Muscle of leg (tissue), 3 donors: ENCODE measurements at regions not wholly inside any gene's neighbourhood (a gene's known extent, or its start where the extent isn't known, plus 50 kb on each side); places are given as distances from the start of the nearest gene placed in this dataset.

Source experiments
- DNase-seq: peaks from one replicate; pipeline ENCODE4 v3.0.0; 2013
- H3K27ac ChIP-seq: one replicate; pipeline ENCODE4 v1.5.1; 2013; ENCODE audit warnings: mild to moderate bottlenecking, low read length, control low read depth
- H3K27me3 ChIP-seq: one replicate; pipeline ENCODE4 v1.6.1; 2013; ENCODE audit warnings: low read length; ENCODE audit not compliant: control insufficient read depth, insufficient read depth
- H3K36me3 ChIP-seq: one replicate; pipeline ENCODE4 v1.6.1; 2013; ENCODE audit warnings: low read length; ENCODE audit not compliant: control insufficient read depth, insufficient read depth
- H3K4me1 ChIP-seq: one replicate; pipeline ENCODE4 v1.6.1; 2013; ENCODE audit warnings: low read length; ENCODE audit not compliant: control insufficient read depth, insufficient read depth
- H3K4me3 ChIP-seq: one replicate; pipeline ENCODE4 v1.5.1; 2013; ENCODE audit warnings: low read length, control low read depth
- H3K9me3 ChIP-seq: replicated peaks from 2 replicates; pipeline ENCODE4 v1.6.1; 2013; ENCODE audit warnings: low read depth, low read length; ENCODE audit not compliant: control insufficient read depth
- WGBS: methylation state at CpG from one replicate; pipeline ENCODE4 v1.1.5; 2013; ENCODE audit warnings: missing lambda C conversion rate; ENCODE audit not compliant: insufficient coverage; 5-methylcytosine and 5-hydroxymethylcytosine counted together

DNA sequence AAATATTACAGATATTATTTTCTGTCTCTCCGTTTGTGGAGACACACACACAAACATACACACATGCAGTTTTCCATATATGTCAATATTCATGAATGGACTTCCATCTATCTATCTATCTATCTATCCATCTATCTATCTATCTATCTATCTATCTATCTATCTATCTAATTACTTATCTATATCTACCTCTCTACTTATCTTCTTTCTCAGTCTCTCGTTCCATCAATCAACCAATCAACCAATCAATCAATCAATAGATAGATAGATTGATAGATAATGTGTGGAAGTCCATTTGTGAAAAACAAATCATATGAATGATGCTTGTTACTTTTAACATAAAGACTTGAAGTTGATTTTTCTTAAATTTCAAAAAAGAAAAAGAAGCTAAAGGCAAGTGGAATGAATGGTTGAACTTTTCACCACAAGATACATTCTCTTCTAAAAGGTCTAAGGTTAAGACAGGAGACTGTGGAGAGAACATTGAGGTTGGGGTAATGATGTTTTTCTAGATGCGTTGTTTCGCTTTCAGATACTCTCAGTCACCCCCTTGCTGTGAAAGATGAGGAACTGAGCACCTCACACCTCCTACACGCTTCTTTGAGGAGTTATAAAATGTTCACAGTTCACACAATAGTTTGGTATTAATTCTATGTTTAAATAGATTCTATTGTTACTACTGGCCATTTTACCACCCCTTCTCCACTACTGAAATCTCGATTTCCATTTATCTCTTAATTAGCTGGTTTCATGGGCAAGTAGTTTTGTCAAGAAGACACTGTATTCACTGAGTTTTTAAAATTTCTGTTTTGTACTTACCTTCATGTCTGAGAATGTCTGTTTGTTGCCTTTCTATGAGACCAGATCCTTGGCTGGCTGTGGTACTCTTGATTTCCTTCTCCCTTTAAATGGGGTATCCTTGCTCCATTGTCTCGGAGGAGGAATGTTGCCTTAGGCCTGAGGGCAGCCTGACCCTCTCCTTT lies 114.1 kb downstream of the EMX2 start:
- WGBS = no CpG with 5 or more reads among the region's 7 CpGs
- Histone ChIP-seq H3K36me3 (no peaks in the 10 kb centered on the region), H3K9me3 (peaks cover 8% of the 10 kb centered on the region)

DNA sequence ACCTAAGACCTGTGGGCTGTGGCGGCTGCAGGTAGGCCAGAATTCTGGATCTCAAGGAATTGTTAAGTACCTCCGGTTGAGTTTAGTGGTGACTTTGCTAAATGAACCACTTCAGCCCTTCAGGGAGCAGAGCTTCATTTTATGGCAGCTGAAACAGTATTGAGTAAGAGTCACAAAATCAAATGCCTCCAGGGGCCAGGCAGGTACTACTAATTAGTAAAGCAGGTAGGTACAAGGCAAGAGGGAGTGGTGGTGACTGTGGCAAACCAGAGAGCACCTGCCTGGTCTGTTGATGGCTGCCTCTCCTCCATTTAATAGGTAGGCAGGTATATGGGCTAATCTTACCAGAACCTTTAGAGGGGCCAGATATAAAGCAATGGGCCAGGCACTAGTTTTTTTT lies 118.8 kb downstream of the EMX2 start:
- DNase-seq = no peak
- WGBS = 100% methylated on average over 2 of the region's 2 CpGs
- peaks cover 12% of the 10 kb centered on the region for H3K4me1 ChIP-seq

More for the DNA sequence above, 114.1 kb downstream of the EMX2 start:
- no peak for DNase-seq
- Histone ChIP-seq H3K27me3 (peaks cover 3% of the 10 kb centered on the region), H3K4me1 (no peaks in the 10 kb centered on the region), H3K27ac (no peak overlapping the region), H3K4me3 (no peak overlapping the region)

DNA sequence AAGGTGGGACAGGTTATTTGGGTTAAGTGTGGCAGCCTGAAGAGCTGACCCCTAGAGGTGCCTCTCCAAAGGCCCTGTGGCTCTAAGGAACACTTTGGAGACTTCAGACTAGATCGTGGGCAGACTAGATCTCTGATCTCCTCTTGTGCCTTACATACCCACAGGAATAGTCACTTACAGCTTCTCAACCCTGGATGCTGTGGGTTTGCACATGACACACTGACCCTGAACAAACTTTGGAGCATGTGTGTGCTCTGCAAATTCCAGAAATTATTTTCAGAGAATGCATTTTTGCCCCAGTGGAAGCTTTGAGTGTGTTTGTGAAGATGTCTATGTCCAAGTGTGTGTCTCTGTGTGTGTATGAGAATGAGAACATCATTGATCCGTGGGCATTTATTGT lies 119.6 kb downstream of the EMX2 start:
- 79% methylated on average over 2 of the region's 2 CpGs for WGBS
- H3K4me3 ChIP-seq = no peak overlapping the region
- H3K27me3 ChIP-seq = no peaks in the 10 kb centered on the region
- H3K9me3 ChIP-seq = no peaks in the 10 kb centered on the region
- DNase-seq = no peak
- peaks cover 14% of the 10 kb centered on the region for H3K4me1 ChIP-seq
- H3K36me3 ChIP-seq = no peaks in the 10 kb centered on the region
- peak overlapping the region; percentile 50 for H3K27ac ChIP-seq

More for the DNA sequence above, 118.8 kb downstream of the EMX2 start:
- Histone ChIP-seq H3K27me3 (no peaks in the 10 kb centered on the region), H3K27ac (no peak overlapping the region), H3K9me3 (no peaks in the 10 kb centered on the region), H3K4me3 (no peak overlapping the region), H3K36me3 (no peaks in the 10 kb centered on the region)

DNA sequence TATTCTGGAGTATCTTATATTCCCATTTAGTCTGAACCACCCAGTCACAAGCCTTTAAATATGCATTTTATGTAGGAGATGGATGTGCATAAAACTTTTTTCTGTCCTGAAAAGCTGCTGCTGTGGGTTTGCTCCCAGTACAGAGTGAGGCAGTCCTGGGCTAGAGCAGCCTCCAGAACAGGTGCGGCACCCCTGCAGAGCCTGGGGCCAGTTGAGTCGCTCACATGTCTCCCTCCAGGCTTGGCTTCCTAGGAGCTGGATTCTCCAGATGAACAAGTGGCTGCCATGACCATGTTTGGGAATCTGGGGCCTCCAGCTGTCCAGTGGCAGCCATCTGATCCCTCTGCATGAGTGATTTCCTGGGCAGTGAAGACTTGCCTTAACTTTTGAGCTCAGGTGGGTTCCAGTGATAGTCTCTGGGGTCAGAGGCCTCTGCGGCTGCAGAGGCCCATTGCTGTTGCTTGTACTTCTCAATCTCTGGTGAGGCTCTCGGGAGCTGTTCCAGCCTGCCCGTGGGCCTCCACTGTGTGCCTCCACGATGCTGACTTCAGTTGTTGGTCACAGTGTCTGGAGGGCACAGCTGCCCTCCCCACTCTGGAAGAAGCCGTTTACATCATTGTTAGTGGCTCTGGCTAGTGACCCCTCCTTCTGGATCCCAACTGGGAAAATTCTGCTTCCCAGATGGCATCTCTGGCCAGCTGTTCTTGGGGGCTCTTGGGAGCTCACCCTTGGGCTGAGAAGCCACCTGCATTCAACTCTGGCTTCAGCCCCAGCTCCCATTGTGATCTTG lies 120.4 kb downstream of the EMX2 start:
- WGBS = 79% methylated on average over 7 of the region's 7 CpGs
- Histone ChIP-seq H3K36me3 (no peaks in the 10 kb centered on the region), H3K27me3 (no peaks in the 10 kb centered on the region), H3K4me1 (peaks cover 14% of the 10 kb centered on the region), H3K4me3 (no peak overlapping the region), H3K27ac (peak overlapping the region; percentile 60), H3K9me3 (no peaks in the 10 kb centered on the region)
- peak; percentile 67 for DNase-seq

DNA sequence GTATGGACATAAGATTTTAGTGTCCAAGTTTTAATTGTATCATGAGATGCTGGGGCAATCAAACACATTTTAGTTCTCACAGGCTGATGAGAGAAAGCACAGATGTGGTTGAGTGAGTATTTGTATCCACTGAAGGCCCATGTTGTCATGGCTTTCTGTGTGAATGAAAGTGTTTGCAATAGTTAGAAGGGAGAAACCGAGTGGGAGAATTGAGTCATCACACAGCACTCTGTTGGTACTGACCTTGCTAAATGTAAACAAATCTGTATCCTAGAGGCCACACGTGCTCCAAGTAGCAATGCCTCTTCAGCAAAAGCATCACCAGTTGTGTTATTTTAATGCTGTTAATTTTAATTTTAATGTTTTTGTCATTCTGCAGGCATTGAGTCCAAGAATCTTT lies 121.2 kb downstream of the EMX2 start:
- Histone ChIP-seq H3K36me3 (no peaks in the 10 kb centered on the region), H3K27me3 (no peaks in the 10 kb centered on the region), H3K4me1 (peaks cover 14% of the 10 kb centered on the region), H3K4me3 (no peak overlapping the region), H3K27ac (peak overlapping the region; percentile 60), H3K9me3 (no peaks in the 10 kb centered on the region)
- WGBS = no CpG with 5 or more reads among the region's 2 CpGs
- DNase-seq = peak; percentile 94

DNA sequence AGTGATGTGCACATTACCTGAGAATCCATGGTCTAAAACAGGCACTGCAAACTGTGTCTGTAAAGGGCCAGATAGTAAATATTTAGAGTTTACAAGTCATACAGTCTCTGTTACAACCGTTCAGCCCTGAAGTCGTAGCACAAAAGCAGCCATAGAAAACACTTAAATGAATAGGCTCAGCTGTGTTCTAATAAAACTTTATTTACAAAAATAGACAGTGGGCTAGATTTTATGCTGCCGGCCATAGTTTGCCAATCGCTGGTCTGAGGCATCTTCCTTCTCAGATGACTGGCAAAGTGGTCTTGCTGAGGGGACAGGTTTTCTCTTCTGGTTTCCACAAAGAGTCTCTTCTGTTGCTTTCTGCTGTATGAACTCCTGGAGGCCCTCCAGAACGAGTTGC lies 121.7 kb downstream of the EMX2 start:
- H3K4me3 ChIP-seq = no peak overlapping the region
- DNase-seq = no peak
- WGBS = no CpG with 5 or more reads among the region's 5 CpGs
- H3K27ac ChIP-seq = peak overlapping the region; percentile 26
- no peaks in the 10 kb centered on the region for H3K9me3 ChIP-seq
- H3K36me3 ChIP-seq = no peaks in the 10 kb centered on the region
- peaks cover 14% of the 10 kb centered on the region for H3K4me1 ChIP-seq
- no peaks in the 10 kb centered on the region for H3K27me3 ChIP-seq

DNA sequence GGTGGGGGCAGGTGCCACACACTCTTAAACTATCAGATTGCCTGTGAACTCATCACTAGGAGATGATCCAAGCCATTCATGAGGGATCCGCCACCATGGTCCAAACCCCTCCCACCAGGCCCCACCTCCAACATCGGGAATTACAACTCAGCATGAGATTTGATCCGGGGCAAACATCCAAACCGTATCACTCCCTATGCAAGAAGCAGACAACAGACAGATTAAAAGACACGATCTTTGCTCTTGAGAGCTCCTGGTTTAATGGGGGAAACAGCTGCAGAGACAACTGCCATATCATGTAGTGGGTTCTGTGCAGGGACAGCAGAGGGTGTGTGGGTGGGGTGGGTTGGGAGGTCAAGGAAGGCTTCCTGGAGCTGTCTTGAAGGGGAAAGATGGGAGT lies 123.6 kb downstream of the EMX2 start:
- H3K36me3 ChIP-seq = no peaks in the 10 kb centered on the region
- H3K4me3 ChIP-seq = no peak overlapping the region
- DNase-seq = peak; percentile 85
- peaks cover 14% of the 10 kb centered on the region for H3K4me1 ChIP-seq
- WGBS = 13% methylated on average over 2 of the region's 5 CpGs
- no peaks in the 10 kb centered on the region for H3K27me3 ChIP-seq
- H3K9me3 ChIP-seq = no peaks in the 10 kb centered on the region
- H3K27ac ChIP-seq = no peak overlapping the region

DNA sequence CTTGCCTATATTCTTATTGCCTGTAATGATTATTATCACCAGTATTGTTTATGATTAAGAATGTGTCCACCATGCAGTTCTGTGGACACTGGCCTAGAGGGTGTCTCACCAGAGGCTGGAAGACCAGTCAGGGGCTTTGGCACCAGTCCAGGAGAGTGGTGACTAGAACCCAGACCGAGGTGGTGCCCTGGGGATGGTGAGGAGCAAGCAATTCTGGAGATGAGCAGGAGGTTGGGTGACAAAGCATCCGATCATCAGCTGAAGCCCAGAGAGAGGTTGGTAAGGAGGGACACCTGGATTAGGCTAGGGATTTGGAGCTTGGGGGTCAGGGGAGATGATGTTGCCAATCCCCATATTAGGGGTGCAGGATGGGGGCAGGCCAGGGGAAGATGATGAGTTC lies 124.4 kb downstream of the EMX2 start:
- DNase-seq = no peak
- Histone ChIP-seq H3K9me3 (no peaks in the 10 kb centered on the region), H3K27me3 (no peaks in the 10 kb centered on the region), H3K36me3 (no peaks in the 10 kb centered on the region), H3K27ac (no peak overlapping the region), H3K4me1 (peaks cover 14% of the 10 kb centered on the region), H3K4me3 (no peak overlapping the region)
- WGBS = 71% methylated on average over 2 of the region's 2 CpGs

DNA sequence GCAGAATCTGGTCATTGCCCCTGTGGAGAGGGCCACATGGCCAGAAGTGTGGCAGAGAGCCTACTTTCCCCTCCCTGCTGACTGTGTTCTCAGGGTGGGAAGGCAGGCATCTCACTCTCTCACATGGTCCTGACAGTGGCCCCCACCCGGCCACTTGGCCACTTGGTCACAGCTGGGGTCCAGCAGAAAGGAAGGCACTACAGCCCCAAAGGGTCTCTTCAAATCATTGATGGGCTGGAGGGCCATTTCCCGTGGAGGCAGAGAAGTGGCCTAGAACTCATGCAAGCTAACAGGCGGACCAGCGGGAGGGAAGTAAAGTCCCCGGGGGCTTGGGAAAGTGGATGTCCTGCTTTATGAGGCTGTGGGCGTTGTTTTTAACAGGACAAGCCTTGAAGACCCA lies 125.3 kb downstream of the EMX2 start:
- Histone ChIP-seq H3K4me1 (peaks cover 12% of the 10 kb centered on the region), H3K27ac (no peak overlapping the region), H3K27me3 (no peaks in the 10 kb centered on the region), H3K4me3 (no peak overlapping the region), H3K36me3 (no peaks in the 10 kb centered on the region), H3K9me3 (no peaks in the 10 kb centered on the region)
- 83% methylated on average over 5 of the region's 6 CpGs for WGBS
- no peak for DNase-seq

DNA sequence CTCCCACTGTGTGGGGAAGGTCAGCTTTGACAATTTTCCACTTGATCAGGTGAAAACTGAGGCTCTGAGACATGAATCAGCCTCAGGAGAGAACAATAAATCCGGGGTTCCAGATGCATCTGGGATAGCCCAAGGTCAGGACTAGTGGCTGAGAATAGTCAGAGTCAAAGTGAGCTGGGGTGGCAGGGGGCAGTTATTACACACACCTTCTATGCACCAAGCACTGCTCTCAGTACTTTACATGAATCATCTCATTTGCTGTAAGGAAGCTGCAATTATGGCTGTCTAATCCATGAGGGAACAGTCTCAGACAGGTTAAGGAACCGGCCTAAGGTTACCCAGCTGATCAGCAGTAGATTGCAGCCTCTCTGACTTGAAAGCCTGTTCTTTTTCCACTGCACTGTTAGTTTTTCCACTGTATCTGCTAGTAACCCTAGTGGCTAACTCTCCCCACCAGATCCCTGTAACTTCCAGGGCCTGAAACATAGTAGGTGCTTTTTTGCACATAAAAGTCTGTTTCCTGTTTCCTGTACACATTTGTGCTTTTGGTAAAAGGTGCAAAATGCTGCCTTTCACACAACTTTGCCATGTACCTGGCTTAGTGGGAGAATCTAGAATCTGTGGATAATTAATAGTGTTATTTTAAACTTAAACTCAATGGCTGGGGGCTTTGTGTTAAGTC lies 125.9 kb downstream of the EMX2 start:
- H3K27me3 ChIP-seq = peaks cover 4% of the 10 kb centered on the region
- peaks cover 7% of the 10 kb centered on the region for H3K4me1 ChIP-seq
- no peaks in the 10 kb centered on the region for H3K36me3 ChIP-seq
- DNase-seq = no peak
- no peak overlapping the region for H3K4me3 ChIP-seq
- no peaks in the 10 kb centered on the region for H3K9me3 ChIP-seq
- WGBS = 89% methylated on average over 1 of the region's 2 CpGs
- no peak overlapping the region for H3K27ac ChIP-seq
